ENCODE measurements at regions not wholly inside any gene's neighbourhood (a gene's known extent, or its start where the extent isn't known, plus 50 kb on each side); places are given as distances from the start of the nearest gene placed in this dataset.
"Not testable (repeated sequence)": the region's sequence is repeated elsewhere in the genome, so short reads cannot be mapped to it uniquely, and the experiment has no call there.

GRCh38 chrX:1860936-1861594, 246.2 kb downstream of the ASMT start:
- Histone ChIP-seq H3F3A (ENCODE audit: low read depth) (no peaks in the 10 kb centered on the region), H3K4me1 (ENCODE audit: insufficient read depth, low read length, poor library complexity, severe bottlenecking) (no peaks in the 10 kb centered on the region), H4K20me1 (ENCODE audit: insufficient read depth, low read length, poor library complexity, severe bottlenecking) (no peaks in the 10 kb centered on the region), H3K9me2 (replicated peaks; ENCODE audit: low read depth, low read length) (no peaks in the 10 kb centered on the region), H3K4me2 (ENCODE audit: low read depth, low read length, poor library complexity, severe bottlenecking) (no peak overlapping the region), H3K27me3 (ENCODE audit: insufficient read depth, low read length, poor library complexity, severe bottlenecking) (no peaks in the 10 kb centered on the region), H3K9me3 (ENCODE audit: insufficient read depth, low read depth, low read length) (no peaks in the 10 kb centered on the region), H3K79me2 (ENCODE audit: insufficient read depth, low read length) (no peaks in the 10 kb centered on the region), H3K9ac (ENCODE audit: low read depth, low read length, poor library complexity, severe bottlenecking) (no peak overlapping the region), H3K4me3 (ENCODE audit: low read length, poor library complexity, severe bottlenecking) (no peak overlapping the region), H3K36me3 (ENCODE audit: insufficient read depth, low read length) (no peaks in the 10 kb centered on the region), H2AFZ (ENCODE audit: low read length) (no peak overlapping the region)
- TF ChIP-seq CTCF (conservative IDR thresholded peaks at IDR 0.05; ENCODE audit: low read length) (no peak), EZH2phosphoT487 (IDR thresholded peaks at IDR 0.05; ENCODE audit: borderline replicate concordance) (no peak)

DNA sequence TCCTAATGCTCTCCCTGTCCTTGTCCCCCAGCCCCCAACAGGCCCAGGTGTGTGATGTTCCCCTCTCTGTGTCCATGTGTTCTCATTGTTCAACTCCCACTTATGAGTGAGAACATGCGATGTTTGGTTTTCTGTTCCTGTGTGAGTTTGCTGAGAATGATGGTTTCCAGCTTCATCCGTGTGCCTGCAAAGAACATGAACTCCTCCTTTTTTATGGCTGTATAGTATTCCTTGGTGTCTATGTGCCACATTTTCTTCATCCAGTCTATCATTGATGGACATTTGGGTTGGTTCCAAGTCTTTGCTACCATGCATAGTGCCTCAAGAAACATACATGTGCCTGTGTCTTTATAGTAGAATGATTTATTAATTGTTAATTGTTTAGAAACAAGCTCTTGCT, 249.1 kb downstream of the ASMT start:
- H3K27me3 ChIP-seq (ENCODE audit: insufficient read depth, low read length, poor library complexity, severe bottlenecking); H3K9ac ChIP-seq (ENCODE audit: low read depth, low read length, poor library complexity, severe bottlenecking); H3F3A ChIP-seq (ENCODE audit: low read depth); H3K4me3 ChIP-seq (ENCODE audit: low read length, poor library complexity, severe bottlenecking); H3K4me2 ChIP-seq (ENCODE audit: low read depth, low read length, poor library complexity, severe bottlenecking); H3K4me1 ChIP-seq (ENCODE audit: insufficient read depth, low read length, poor library complexity, severe bottlenecking); H3K36me3 ChIP-seq (ENCODE audit: insufficient read depth, low read length); H3K9me2 ChIP-seq (replicated peaks; ENCODE audit: low read depth, low read length); H2AFZ ChIP-seq (ENCODE audit: low read length); H3K9me3 ChIP-seq (ENCODE audit: insufficient read depth, low read depth, low read length); H4K20me1 ChIP-seq (ENCODE audit: insufficient read depth, low read length, poor library complexity, severe bottlenecking); H3K79me2 ChIP-seq (ENCODE audit: insufficient read depth, low read length): not testable (repeated sequence)

DNA sequence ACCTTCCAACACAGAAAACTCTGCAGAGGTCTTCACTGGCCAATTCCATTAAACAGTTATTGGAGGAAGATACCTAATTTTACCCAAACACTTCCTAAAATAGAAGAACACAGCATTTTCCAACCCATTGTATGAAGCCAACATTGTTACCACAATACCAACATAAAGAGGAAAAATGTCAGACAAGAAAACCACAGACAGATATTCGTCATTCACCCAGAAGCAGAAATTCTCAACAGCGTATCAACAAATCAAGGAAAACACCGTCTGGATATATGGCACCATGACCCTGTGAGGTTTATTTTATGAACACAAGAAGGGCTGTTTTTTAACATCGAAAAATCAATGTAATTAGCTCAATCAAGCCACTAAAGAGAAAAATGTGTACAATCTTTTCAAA, 255.6 kb downstream of the ASMT start:
- Histone ChIP-seq H3K9me2 (replicated peaks; ENCODE audit: low read depth, low read length) (no peaks in the 10 kb centered on the region), H4K20me1 (ENCODE audit: insufficient read depth, low read length, poor library complexity, severe bottlenecking) (no peaks in the 10 kb centered on the region), H3K4me3 (ENCODE audit: low read length, poor library complexity, severe bottlenecking) (no peak overlapping the region), H3K27me3 (ENCODE audit: insufficient read depth, low read length, poor library complexity, severe bottlenecking) (no peaks in the 10 kb centered on the region), H3K9ac (ENCODE audit: low read depth, low read length, poor library complexity, severe bottlenecking) (no peak overlapping the region), H3K9me3 (ENCODE audit: insufficient read depth, low read depth, low read length) (no peaks in the 10 kb centered on the region), H2AFZ (ENCODE audit: low read length) (no peak overlapping the region), H3F3A (ENCODE audit: low read depth) (no peaks in the 10 kb centered on the region), H3K4me2 (ENCODE audit: low read depth, low read length, poor library complexity, severe bottlenecking) (no peak overlapping the region), H3K79me2 (ENCODE audit: insufficient read depth, low read length) (no peaks in the 10 kb centered on the region), H3K36me3 (ENCODE audit: insufficient read depth, low read length) (no peaks in the 10 kb centered on the region), H3K4me1 (ENCODE audit: insufficient read depth, low read length, poor library complexity, severe bottlenecking) (no peaks in the 10 kb centered on the region)
- TF ChIP-seq CTCF (conservative IDR thresholded peaks at IDR 0.05; ENCODE audit: low read length), result no peak
- TF ChIP-seq EZH2phosphoT487 (IDR thresholded peaks at IDR 0.05; ENCODE audit: borderline replicate concordance), result no peak

DNA sequence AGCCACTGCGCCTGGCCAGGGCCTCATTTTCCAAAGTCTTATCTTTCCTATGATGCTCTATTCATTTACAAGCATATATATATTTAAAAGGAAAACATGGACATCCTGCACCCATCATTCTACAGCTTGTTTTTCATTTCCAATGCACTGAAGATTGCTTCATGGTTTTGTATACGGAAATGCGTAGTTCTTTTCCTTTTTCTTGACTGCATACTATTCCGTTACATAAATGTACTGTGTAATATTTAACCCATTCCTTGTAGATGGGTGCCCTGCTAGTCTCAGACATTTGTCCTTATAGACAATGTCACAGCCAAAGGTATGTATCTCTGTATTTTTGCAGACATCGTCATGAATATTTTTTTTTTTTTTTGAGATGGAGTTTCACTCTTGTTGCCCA, 257.0 kb downstream of the ASMT start:
- no peaks in the 10 kb centered on the region for H3K27me3 ChIP-seq (ENCODE audit: insufficient read depth, low read length, poor library complexity, severe bottlenecking)
- H3K9me3 ChIP-seq (ENCODE audit: insufficient read depth, low read depth, low read length), result no peaks in the 10 kb centered on the region
- no peaks in the 10 kb centered on the region for H3K4me1 ChIP-seq (ENCODE audit: insufficient read depth, low read length, poor library complexity, severe bottlenecking)
- H3K9ac ChIP-seq (ENCODE audit: low read depth, low read length, poor library complexity, severe bottlenecking), result no peak overlapping the region
- H3K79me2 ChIP-seq (ENCODE audit: insufficient read depth, low read length), result no peaks in the 10 kb centered on the region
- no peaks in the 10 kb centered on the region for H3F3A ChIP-seq (ENCODE audit: low read depth)
- H4K20me1 ChIP-seq (ENCODE audit: insufficient read depth, low read length, poor library complexity, severe bottlenecking), result no peaks in the 10 kb centered on the region
- no peak overlapping the region for H3K4me2 ChIP-seq (ENCODE audit: low read depth, low read length, poor library complexity, severe bottlenecking)
- no peak for TF ChIP-seq CTCF (conservative IDR thresholded peaks at IDR 0.05; ENCODE audit: low read length)
- no peak for TF ChIP-seq EZH2phosphoT487 (IDR thresholded peaks at IDR 0.05; ENCODE audit: borderline replicate concordance)
- H3K4me3 ChIP-seq (ENCODE audit: low read length, poor library complexity, severe bottlenecking), result no peak overlapping the region
- no peaks in the 10 kb centered on the region for H3K36me3 ChIP-seq (ENCODE audit: insufficient read depth, low read length)
- H2AFZ ChIP-seq (ENCODE audit: low read length), result no peak overlapping the region
- no peaks in the 10 kb centered on the region for H3K9me2 ChIP-seq (replicated peaks; ENCODE audit: low read depth, low read length)

All from Loucy (cell line).